ENCODE measurements at regions not wholly inside any gene's neighbourhood (a gene's known extent, or its start where the extent isn't known, plus 50 kb on each side); places are given as distances from the start of the nearest gene placed in this dataset.
"Not testable (repeated sequence)": the region's sequence is repeated elsewhere in the genome, so short reads cannot be mapped to it uniquely, and the experiment has no call there.

DNA sequence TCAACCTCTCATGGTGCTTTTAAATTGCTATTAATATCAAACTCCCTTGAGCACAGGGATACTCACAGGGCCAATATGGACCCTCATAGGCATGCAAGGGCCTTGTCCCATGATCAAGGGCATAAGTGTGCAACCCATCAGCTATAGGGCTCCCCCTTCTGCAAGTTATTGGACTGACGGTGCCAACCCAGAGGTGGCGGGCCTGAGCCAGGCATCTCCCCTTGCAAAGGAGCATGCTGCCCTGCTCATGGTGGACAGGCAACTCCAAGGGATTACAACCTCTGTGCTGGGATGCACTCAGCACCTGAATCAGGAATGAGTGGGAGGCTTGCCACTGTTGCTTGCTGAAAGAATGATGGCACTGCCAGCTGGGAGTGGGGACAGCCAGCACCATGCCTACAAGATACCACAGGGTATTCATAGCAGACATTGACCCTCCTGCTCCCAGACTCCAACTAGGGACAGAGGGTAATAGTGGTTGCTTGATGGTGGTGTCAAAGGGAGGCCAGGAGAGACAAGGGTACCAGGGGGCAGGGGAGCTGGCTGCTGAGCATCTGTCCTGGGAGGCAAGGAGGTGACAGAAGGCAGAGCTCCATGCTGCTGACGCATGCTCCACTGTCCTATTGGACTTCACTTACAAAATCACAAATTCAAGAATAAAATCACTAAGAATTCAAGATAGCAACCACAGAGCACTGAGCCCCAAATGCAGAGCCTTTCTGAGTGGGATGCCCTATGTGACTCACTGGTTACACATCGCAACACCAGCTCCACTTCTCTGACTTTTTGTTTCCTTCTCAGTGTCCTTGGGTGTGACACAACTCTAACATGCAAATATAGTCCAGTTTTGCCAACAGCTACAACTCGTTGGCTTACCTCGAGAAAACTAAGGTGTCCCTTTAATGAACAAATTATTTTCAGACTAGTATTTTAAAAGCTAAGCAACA is 157.1 kb upstream of the CCDC150 start:
- no peak for DNase-seq (ENCODE audit: low read depth, low spot score)

DNA sequence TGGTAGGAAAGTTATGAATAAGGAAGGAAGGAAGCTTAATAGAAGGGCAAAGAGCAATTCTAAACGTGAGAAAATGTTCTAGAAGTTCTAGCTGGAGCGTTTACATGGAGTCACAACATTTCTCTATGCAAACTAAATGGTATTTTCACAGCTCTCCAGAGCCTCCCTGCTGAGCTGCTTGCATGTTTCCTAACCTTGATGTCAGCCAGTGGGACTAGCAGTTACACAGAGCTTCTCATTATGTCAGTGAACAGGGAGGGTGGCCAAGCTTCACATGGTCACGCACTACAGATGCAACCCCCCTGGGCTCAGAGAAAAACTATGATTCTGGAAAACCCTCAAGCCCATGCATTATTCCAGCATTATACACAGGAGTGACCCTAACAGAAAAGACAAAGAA is 153.4 kb upstream of the CCDC150 start:
- no peak for DNase-seq (ENCODE audit: low read depth, low spot score)

DNA sequence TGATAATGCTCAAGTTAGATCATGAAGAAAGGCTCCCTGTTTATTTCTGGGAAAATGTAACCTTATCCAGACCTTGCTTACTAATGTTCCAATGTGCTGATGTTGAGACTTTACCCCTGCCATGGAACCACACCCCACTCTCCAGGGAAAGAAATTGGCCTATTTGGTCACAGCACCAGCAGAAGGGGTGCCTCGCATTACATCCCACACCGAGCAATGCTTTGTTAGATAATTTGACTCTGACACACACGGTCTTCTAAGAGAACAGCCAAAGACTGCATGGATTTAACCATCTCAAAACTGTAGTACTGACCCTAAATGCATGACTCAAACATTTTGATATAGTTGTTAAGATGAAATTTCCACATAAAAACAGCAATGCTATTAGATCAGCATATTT is 152.1 kb upstream of the CCDC150 start:
- no peak for DNase-seq (ENCODE audit: low read depth, low spot score)

DNA sequence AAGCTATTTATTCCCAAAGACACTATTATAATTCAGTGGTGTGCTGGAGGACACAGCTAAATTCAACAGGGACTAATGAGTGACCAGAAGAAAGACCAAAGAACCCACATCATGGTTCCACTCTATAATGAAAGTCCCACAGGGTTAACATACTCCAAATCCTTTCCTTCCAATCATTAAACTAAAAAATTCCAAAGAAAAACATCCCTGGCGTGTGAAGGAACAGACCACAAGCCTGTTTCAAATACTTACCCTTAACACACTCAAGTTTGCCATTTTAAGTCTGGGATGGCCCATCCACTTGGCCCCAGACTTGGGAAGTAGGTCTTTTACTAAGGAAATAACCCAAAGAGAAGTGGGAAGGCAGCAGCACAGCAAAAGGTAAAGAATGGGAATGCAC is 150.1 kb upstream of the CCDC150 start:
- DNase-seq (ENCODE audit: low read depth, low spot score) = no peak

DNA sequence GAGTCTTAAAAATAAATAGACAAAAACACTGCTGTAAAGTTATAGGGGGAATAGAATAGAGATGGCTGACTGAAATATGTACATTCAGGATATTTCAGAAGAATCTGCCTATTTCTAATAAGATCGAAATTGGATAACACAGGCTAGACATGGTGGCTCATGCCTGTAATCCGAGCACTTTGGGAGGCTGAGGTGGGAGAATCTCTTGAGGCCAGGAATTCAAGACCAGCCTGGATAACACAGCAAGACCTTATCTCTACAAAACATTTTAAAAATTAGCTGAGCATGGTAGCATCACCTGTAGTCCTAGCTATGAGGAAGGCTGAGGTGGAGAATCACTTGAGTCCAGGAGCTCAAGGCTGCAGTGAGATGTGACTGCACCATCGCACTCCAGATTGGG is 146.6 kb upstream of the CCDC150 start:
- no peak for DNase-seq (ENCODE audit: low read depth, low spot score)

DNA sequence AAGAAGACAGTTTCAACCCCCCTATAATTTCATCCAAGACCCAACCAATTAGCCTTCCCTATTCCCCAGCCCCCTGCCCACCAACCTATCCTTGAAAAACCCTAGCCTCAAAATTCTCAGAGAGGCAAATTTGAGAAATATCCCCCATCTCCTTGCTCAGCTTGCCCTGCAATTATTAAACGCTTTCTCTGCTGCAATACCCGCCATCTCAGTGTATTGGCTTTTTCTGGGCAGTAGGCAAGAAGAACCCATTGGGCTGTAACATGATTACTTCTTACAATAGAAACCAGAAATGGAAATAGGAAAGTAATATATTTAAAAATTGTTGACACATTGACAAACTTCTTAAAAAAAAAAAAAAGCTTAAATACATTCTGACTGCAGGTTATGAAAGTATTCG is 140.6 kb upstream of the CCDC150 start:
- DNase-seq (ENCODE audit: low read depth, low spot score) = no peak

DNA sequence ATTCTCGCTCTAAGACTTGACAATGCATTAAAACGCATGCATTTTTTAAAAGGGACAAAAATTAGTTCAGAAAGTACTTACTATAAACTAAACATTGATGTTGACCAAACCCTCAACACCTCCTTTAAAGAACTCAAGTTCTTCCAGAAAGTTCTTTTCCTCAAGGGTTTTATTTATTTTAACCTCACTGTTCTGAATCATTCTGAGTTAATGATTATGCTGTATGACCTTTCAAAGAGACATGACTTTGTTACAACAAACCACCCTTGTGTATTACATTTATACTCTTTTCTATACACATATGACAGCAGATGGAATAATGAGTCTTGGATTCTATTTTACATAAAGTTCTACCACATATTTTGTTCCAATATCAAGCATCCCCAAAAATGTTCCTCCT is 139.8 kb upstream of the CCDC150 start:
- DNase-seq (ENCODE audit: low read depth, low spot score) = no peak

DNA sequence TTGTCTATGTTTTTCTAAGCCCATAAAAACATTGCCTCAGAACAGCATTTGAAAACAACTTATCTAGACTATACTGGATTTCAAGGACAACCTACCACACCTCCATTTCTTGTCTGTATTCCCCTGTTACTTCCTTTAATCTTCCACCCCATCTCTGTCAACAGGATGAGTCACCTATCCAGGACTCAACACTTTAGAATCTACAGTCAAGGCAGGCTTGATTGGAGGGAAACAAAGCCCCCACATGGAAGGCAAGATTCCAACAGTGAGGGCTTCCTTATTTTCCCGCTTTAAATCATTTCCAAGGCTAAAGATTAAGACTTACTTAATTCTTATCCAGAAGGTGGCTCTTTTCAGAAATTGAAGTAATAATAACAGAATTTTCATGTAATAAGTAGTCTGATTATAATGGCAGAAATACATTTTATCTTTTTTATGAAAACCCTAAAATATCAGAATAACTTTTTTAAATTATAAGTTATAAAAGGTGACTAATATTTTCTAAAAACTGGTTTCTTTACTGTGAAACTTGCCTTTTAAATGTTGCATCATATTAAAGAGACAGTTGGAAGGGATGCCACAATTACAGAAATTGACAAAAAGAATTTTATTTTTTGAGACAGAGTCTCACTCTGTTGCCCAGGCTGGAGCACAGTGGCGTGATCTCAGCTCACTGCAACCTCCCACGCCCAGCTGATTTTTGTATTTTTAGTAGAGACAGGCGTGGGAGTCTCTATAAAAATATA is 138.7 kb upstream of the CCDC150 start:
- DNase-seq (ENCODE audit: low read depth, low spot score) = no peak

DNA sequence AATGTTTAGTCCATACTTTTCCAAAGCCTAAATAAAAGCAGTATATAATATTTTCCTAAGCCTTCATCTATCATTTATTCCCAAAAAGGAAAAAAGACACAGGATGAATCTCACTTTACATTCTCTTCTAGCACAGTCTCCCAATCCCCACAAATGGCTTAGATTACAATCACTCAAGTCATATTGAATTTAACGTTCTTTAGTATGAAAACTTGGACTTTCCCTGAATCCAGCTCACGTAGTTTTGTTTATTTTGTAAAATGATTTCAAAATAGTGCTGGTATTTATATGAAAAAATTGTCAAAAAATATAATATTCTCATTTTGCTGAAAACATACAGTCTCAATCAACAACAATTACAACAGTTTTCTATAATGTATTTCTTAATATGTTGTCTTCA is 137.7 kb upstream of the CCDC150 start:
- no peak for DNase-seq (ENCODE audit: low read depth, low spot score)

DNA sequence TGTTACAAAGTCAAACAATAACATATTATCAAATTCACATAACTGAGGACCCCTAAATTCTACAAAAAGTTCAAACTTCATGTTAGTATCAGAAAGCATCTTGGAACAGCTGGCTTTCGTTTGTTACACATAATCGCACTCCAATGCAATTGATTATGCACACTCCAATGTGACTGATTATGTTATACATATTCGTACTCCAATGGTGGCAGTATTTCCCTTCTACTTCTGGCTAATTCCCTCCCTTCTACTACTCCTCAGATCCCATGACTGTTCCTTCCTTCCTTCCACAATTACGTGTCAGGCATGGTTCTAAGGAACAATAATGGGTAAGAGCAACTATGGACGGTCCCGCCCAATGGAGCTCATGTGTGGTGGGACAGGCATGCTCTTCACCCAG is 137.1 kb upstream of the CCDC150 start:
- no peak for DNase-seq (ENCODE audit: low read depth, low spot score)

DNA sequence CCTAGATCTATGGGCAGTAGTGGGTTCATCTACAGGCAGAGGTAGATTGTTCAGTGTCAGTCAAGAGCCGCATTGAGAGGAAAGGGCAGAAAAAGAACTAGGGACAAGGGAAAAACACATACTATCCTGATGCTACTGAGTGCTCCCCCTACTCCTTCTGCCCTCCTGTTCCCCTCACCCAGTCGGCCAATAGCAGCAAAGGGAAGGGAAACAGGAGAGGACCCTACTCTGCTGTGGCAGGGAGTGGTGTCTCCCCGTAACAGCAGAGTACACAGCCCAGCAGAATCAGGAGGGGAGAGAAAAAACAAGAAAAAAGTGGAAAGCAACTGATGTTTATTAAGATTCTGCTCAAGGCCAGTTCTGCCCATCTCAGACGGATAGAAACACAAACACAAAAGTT is 136.1 kb upstream of the CCDC150 start:
- no peak for DNase-seq (ENCODE audit: low read depth, low spot score)

DNA sequence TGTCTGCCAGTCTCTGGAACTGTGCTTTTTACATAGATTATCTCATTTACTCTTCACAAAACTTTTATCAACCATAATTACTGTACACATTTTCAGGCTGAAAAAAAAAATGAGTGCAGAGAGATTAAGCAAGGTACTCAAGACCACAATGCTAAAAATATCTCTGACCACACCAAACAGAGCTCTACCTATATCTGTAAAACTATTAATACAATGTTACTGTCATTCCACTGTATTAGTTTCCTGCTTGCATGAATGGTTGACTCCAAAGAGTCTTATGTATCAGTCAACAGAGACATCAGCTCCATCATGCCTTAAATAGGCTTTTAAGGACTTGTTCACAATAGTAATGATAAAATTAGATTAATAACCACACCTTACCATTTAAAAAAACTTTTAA is 134.7 kb upstream of the CCDC150 start:
- no peak for DNase-seq (ENCODE audit: low read depth, low spot score)

DNA sequence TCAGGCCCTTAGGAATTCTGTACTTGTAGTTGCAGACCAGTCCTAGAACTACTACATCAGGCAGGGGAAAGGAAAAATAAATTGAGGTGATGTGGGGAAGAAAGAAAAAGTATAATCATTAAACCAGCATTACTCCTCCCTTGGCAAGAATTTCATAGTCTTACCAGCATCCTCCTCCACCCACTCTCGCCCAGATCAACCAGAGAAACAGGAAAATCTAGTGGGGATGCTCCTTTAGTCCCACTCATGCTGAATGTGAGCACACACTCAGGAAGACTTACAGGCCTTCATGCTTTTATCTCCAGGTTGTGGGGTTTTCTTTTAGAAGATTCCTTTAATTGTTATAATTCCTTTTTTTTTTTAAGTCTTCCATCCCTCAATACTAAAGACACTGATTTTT is 129.3 kb upstream of the CCDC150 start:
- DNase-seq (ENCODE audit: low read depth, low spot score) = no peak

DNA sequence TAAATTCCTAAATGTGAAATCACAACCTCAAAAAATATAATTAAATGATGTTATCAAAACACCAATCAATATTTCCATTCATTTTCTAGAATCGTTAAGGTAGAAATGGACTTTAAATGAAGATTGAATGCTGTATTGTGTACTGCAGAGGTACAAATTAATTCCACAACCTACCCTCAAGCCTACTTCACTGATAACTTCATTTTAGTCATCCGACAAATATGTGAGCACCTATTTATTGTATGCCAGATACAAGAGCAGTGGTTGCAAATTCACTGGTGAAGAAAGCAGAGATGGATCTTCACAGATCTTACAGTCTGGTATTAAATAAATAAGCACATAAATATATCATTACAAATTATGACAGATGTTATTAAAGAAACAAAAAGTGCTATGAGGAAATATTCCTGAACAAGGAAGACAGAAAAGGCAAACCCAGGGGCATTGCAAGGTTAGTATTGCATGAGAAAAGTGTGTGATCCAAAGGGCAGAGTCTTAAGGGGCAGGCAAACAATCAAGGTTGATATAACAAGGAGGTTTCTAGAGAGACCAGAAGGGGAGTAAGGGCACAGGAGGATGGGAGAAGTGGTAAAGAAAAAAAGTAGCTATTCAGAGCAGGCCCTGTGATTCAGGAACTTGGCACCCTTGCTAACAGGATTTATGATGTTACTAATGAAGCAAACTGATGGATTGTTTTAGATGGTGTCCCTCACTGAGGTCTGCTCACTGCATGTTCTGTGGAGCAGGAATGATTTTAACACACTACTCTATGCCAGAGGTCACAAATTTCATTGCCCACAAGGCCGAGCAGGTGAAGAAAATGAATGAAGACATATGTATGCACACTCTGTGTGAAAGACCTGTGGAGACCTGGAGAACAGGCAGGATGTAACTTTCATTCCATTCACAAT is 128.0 kb upstream of the CCDC150 start:
- no peak for DNase-seq (ENCODE audit: low read depth, low spot score)

DNA sequence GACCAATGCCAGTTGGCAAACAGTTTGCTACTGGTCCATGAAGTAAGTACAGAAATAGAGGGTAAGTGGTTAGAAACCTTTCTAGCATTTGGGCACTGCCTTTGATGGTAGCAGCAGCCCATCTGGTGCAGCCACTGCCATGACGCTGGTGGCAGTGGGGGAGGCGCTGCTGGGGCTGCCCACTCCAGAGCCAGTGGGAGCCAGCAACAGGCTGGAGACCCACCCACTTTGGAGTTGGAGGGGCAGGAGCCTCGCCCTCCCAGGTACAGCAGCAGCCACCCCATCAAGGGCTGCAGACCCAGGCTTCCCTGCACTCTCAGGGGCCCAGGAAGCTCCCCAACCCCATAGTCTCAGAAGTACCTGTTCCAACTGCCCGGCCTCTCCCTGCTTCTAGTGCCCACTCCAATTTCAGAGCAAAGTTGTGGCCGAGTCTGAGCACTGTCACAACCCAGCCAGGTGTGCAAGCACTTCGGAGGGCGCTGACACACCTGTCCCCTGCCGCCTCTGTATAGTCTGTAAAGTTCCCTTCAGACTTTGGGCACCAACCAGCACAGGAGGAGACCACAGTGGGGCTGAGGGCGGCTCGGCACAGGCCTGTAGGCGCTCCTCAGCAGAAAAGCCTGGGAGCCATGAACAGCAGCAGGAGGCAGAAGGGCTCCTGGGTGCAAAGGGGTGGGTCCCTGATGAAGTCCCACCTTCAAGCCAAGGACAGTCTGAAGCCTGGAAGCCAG is 125.6 kb upstream of the CCDC150 start:
- DNase-seq (ENCODE audit: low read depth, low spot score) = no peak

DNA sequence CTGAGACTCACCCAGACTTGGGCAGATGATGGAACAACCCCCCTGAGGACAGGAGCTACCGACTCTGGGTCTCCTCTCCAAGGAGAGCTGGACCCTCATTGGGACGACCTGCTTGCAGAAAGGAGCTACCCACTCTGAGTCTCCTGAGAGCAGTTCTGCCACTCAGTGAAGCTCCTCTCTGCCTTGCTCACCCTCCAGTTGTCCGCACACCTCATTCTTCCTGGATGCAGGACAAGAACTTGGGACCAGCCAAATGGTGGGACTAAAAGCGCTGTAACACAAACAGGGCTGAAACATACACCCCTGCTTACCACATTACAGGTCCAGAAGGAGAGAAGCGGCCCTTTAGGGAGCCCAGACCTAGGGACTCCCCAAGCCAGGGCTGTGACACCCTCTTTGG is 124.9 kb upstream of the CCDC150 start:
- no peak for DNase-seq (ENCODE audit: low read depth, low spot score)

DNA sequence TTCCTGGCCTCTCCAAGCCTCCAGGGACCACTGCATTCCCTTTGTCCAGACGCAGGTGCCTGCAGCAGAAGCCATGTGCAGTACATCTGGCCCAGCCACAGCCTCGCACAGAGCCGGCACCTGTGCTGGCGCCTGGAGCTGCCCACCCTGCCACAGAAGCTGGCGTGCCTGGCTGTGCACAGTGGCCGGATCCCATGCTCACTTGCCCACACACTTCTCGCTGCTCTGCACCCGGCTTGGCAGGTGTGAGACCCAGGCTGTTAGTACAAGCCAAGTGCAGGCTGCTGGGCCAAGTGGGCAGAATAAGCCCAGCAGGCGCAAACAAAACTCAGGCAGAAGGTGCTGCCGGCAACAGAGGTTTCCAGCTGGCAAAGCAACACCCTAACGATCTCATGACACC is 124.5 kb upstream of the CCDC150 start:
- no peak for DNase-seq (ENCODE audit: low read depth, low spot score)

DNA sequence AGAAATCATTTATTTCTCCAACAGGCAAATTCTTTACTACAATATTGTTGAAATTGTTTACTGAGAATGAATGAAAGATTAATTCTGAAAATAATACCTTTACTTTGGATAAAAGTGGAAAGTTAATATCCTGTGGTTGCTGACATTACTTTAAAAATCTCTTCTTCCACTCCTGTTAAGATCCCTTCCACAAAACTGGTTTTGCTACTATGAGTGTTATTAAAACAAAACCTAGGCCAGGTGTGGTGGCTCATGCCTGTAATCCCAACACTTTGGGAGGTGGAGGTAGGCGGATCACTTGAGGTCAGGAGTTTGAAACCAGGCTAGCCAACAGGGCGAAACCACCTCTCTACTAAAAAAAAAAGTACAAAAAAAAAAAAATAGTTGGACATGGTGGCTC is 123.9 kb upstream of the CCDC150 start:
- DNase-seq (ENCODE audit: low read depth, low spot score) = no peak

DNA sequence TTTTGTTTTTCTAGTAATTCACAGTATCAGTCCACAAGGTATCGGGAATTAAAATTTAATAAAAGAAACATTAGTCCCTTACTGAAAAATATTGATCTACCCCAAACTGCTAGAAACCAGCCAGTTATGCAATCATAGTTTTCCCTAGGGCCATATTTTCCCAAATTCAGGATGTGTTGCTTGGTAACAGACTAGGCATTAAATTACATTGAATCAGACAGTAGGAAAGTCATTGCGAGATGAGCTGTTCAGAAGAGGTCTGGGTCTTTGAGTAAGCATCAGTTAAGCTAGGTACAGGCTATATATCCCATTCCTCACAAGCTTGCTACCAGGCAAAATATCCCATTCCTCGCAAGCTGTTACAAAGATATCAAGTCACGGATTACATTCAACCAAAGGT is 123.0 kb upstream of the CCDC150 start:
- DNase-seq (ENCODE audit: low read depth, low spot score) = no peak

DNA sequence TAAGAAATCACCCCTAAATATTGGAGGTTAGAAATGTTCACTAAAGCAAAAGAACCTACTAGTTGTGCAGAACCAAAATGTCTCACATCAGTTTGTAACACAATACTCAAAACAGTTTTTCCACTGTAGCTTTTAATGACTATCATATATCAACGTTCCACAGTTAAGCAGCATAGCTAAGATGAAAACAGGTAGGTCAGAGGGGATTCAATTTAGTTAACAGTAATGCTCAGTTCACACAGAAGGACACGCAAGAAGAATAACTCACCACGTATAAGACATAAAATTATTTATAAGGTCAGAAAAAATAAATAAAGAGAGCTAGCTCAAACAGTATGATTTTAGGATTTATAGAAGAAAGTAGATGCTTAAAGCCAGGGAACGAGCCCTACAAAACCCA is 118.9 kb upstream of the CCDC150 start:
- DNase-seq (ENCODE audit: low read depth, low spot score) = no peak

DNA sequence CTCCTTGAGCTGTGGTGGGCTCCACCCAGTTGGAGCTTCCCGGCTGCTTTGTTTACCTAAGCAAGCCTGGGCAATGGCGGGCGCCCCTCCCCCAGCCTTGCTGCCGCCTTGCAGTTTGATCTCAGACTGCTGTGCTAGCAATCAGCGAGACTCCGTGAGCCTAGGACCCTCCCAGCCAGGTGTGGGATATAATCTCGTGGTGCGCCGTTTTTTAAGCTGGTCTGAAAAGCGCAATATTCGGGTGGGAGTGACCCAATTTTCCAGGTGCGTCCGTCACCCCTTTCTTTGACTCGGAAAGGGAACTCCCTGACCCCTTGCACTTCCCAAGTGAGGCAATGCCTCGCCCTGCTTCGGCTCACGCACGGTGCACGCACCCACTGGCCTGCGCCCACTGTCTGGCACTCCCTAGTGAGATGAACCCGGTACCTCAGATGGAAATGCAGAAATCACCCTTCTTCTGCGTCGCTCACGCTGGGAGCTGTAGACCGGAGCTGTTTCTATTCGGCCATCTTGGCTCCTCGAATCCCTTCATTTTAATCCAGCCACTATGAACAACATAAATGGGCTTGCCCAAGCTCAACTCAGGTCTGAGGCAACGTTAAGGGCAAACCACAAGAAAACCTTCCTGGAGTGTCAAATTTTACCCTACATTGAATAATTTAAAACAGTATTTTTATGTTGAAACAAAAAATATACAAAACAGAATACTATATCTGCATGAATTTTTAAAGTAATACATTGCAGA is 112.4 kb upstream of the CCDC150 start:
- not testable (repeated sequence) for DNase-seq (ENCODE audit: low read depth, low spot score)

Measured in ELF-1 (cell line).